Fibroblast of the conjunctiva (primary cell): ENCODE measurements at regions not wholly inside any gene's neighbourhood (a gene's known extent, or its start where the extent isn't known, plus 50 kb on each side); places are given as distances from the start of the nearest gene placed in this dataset.

Experiments used
- DNase-seq: peaks from one replicate; pipeline ENCODE4 v3.0.0-alpha.2; 2010; ENCODE audit warnings: low read depth

- no peak for DNase-seq
Measured at GRCh38 chr9:135239100-135239768, 151.8 kb downstream of the OLFM1 start.

GRCh38 chr9:135239769-135240141 is 152.3 kb downstream of the OLFM1 start:
- no peak for DNase-seq

GRCh38 chr9:135240222-135240621 is 152.8 kb downstream of the OLFM1 start:
- DNase-seq = no peak

GRCh38 chr9:135240871-135241311 is 153.4 kb downstream of the OLFM1 start:
- no peak for DNase-seq

GRCh38 chr9:135241381-135242048 is 154.0 kb downstream of the OLFM1 start:
- DNase-seq = no peak

GRCh38 chr9:135242049-135242396 is 154.6 kb downstream of the OLFM1 start:
- no peak for DNase-seq

- no peak for DNase-seq
Measured at GRCh38 chr9:135242406-135242805, 154.9 kb downstream of the OLFM1 start.

GRCh38 chr9:135243201-135244190 is 156.0 kb downstream of the OLFM1 start:
- no peak for DNase-seq

- DNase-seq = no peak
Measured at GRCh38 chr9:135244271-135245221, 157.1 kb downstream of the OLFM1 start.

- no peak for DNase-seq
Measured at GRCh38 chr9:135245482-135246247, 158.2 kb downstream of the OLFM1 start.

GRCh38 chr9:135246248-135247205 is 159.1 kb downstream of the OLFM1 start:
- no peak for DNase-seq

- no peak for DNase-seq
Measured at GRCh38 chr9:135247227-135247930, 159.9 kb downstream of the OLFM1 start.

GRCh38 chr9:135248111-135248510 is 160.6 kb downstream of the OLFM1 start:
- DNase-seq = no peak

- no peak for DNase-seq
Measured at GRCh38 chr9:135248721-135249120, 161.3 kb downstream of the OLFM1 start.

- no peak for DNase-seq
Measured at GRCh38 chr9:135249191-135249590, 161.7 kb downstream of the OLFM1 start.

- no peak for DNase-seq
Measured at GRCh38 chr9:135249711-135250110, 162.2 kb downstream of the OLFM1 start.

- DNase-seq = no peak
Measured at GRCh38 chr9:135251331-135251761, 163.9 kb downstream of the OLFM1 start.

GRCh38 chr9:135251996-135252760 is 164.7 kb downstream of the OLFM1 start:
- DNase-seq = no peak
